Upper lobe of right lung (tissue), 1 donor: ENCODE measurements at regions not wholly inside any gene's neighbourhood (a gene's known extent, or its start where the extent isn't known, plus 50 kb on each side); places are given as distances from the start of the nearest gene placed in this dataset.

Experiments used
- ATAC-seq: fragments of 200-7000 bp; cut with Tn5 transposase; one replicate; pipeline ENCODE4 v1.9.1; 2020; ENCODE audit warnings: mild to moderate bottlenecking, moderate library complexity
- DNase-seq: peaks from one replicate; pipeline ENCODE4 v3.0.0-alpha.2; 2020
- H3K27ac ChIP-seq: fragments of 200-600 bp; one replicate; pipeline ENCODE4 v1.8.0; 2022
- H3K27me3 ChIP-seq: fragments of 200-600 bp; one replicate; pipeline ENCODE4 v1.8.0; 2022; ENCODE audit warnings: mild to moderate bottlenecking
- H3K36me3 ChIP-seq: fragments of 200-600 bp; one replicate; pipeline ENCODE4 v1.8.0; 2022
- H3K4me1 ChIP-seq: fragments of 200-600 bp; one replicate; pipeline ENCODE4 v1.8.0; 2022
- H3K4me3 ChIP-seq: fragments of 200-600 bp; one replicate; pipeline ENCODE4 v1.8.0; 2022; ENCODE audit warnings: mild to moderate bottlenecking
- H3K9me3 ChIP-seq: fragments of 200-600 bp; one replicate; pipeline ENCODE4 v1.8.0; 2022
- intact Hi-C: fragments of 100-400 bp; cut with DNase I; formaldehyde crosslinking; loops from one replicate; pipeline ENCODE4 v1.11.0; 2022
- TF ChIP-seq, protein P1 (sequence below): fragments of 200-600 bp; IDR thresholded peaks from one replicate; pipeline ENCODE4 v1.8.0; 2022; ENCODE audit warnings: antibody characterized with exemption
- donor health status: DM: no; HTN: yes; CAD: no; lungs with severe emphysema.

DNA sequence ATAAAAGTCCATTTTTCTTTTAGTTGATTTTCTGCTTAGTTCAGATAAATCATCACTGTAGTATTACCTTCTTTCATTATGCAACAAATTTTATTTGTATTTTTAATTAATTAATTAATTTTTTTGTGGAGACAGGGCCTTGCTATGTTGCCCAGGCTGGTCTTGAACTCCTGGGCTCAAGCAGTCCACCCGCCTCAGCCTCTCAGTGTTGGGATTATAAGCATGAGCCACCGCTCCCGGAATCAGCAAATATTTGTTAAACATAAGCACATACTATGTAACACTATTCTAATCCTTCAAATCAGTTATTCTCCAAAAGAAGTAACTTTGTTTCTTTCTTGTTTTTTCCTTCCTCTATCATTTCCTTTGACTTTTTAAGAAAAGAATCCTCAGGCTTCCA is 584.8 kb upstream of the ANKRD30A start:
- DNase-seq (no peak), ATAC-seq (no peak)
- H3K4me1 ChIP-seq, result peaks cover 4% of the 10 kb centered on the region
- no peak overlapping the region for H3K4me3 ChIP-seq
- TF ChIP-seq, protein P1, sequence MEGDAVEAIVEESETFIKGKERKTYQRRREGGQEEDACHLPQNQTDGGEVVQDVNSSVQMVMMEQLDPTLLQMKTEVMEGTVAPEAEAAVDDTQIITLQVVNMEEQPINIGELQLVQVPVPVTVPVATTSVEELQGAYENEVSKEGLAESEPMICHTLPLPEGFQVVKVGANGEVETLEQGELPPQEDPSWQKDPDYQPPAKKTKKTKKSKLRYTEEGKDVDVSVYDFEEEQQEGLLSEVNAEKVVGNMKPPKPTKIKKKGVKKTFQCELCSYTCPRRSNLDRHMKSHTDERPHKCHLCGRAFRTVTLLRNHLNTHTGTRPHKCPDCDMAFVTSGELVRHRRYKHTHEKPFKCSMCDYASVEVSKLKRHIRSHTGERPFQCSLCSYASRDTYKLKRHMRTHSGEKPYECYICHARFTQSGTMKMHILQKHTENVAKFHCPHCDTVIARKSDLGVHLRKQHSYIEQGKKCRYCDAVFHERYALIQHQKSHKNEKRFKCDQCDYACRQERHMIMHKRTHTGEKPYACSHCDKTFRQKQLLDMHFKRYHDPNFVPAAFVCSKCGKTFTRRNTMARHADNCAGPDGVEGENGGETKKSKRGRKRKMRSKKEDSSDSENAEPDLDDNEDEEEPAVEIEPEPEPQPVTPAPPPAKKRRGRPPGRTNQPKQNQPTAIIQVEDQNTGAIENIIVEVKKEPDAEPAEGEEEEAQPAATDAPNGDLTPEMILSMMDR, result no peak
- H3K36me3 ChIP-seq, result no peaks in the 10 kb centered on the region
- intact Hi-C loops, result no loop called here
- H3K27me3 ChIP-seq, result no peaks in the 10 kb centered on the region
- no peak overlapping the region for H3K27ac ChIP-seq
- H3K9me3 ChIP-seq, result no peaks in the 10 kb centered on the region

DNA sequence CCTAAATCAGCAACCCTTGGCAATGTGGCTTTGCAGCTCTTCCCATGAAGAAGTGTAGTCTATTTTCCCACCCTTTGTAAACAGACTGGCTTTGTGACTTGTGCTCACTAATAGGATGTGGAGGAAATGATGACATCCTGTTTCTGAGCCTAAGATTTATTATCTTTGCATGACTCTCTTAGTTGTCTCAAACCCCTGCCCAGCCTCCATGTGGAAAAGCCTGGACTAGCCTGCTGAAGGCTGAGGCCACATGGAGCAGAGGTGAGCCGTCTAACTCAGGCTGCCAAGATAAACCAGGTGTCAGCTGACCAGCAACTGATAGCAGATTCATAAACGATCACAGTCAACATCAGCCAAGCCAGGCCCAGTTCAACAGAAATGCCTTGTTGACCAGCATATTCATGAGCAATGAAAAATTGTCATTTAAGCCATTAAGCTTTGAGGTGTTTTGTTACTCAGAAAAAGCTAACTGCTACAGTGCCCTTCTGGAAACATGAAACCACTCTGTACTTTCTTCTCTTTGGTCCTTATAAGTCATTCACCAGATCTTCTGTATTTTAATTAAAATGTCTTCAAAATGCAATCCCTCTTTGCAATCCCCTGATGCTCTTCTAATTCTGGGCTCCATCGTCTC is 586.3 kb upstream of the ANKRD30A start:
- DNase-seq, result no peak
- Histone ChIP-seq H3K27me3 (no peaks in the 10 kb centered on the region), H3K9me3 (no peaks in the 10 kb centered on the region), H3K27ac (no peak overlapping the region), H3K4me3 (no peak overlapping the region), H3K36me3 (no peaks in the 10 kb centered on the region), H3K4me1 (peaks cover 4% of the 10 kb centered on the region)
- intact Hi-C loops, result no loop called here
- TF ChIP-seq, protein P1, result no peak
- peak; percentile 49 for ATAC-seq

DNA sequence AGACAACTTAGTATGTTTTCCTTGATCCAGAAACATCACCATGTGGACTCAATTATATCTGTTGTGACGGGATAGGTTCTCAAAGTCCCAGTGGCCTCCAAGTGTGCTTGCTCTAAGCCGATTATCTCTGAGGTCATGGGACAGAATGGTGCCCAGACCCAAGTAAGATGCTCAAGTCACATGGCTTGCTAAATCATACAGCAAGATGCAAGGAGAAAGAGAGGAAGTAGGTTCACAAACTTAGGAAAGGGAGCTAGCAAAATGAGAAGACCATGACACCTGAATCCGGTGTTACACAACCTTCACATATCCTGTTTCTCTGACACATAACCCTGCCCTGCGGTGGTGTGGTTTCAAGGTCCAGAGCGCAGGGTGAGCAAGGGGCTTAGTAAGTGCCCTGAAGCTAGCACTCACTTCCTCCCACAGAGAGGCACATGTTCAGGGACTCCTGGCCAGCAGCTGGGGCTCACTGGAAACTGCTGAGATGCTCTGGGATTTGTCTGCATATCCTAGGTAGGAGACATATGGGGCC is 590.9 kb upstream of the ANKRD30A start:
- TF ChIP-seq, protein P1, result no peak
- no peak for DNase-seq
- H3K9me3 ChIP-seq, result no peaks in the 10 kb centered on the region

DNA sequence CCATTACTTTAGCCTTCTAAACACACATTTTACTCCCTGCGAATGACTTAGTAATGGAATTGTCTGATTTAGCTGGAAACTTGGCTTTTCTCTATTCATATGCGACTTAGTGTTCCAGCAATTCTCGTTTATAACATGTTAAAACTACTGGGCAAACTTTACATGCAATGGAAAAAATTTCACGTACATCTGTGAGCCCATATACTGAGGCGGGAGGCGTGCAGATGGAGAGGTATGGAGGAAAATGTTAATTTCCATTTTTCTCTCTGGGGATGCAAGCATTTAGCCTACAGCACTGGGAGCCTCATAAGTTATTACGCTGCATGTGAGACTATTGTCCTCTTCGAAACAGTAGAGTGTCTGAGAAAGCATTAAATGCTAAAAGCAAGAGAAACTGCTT is 591.5 kb upstream of the ANKRD30A start:
- H3K27ac ChIP-seq, result no peak overlapping the region
- peaks cover 4% of the 10 kb centered on the region for H3K4me1 ChIP-seq
- no peaks in the 10 kb centered on the region for H3K9me3 ChIP-seq
- DNase-seq (no peak), ATAC-seq (no peak)
- no peak overlapping the region for H3K4me3 ChIP-seq
- no peaks in the 10 kb centered on the region for H3K36me3 ChIP-seq
- intact Hi-C loops, result no loop called here
- H3K27me3 ChIP-seq, result no peaks in the 10 kb centered on the region
- TF ChIP-seq, protein P1, result no peak

More for the DNA sequence above, 590.9 kb upstream of the ANKRD30A start:
- no peak overlapping the region for H3K27ac ChIP-seq
- ATAC-seq, result peak; percentile 37
- peaks cover 4% of the 10 kb centered on the region for H3K4me1 ChIP-seq
- no peak overlapping the region for H3K4me3 ChIP-seq
- intact Hi-C loops, result no loop called here
- H3K36me3 ChIP-seq, result no peaks in the 10 kb centered on the region
- H3K27me3 ChIP-seq, result no peaks in the 10 kb centered on the region

DNA sequence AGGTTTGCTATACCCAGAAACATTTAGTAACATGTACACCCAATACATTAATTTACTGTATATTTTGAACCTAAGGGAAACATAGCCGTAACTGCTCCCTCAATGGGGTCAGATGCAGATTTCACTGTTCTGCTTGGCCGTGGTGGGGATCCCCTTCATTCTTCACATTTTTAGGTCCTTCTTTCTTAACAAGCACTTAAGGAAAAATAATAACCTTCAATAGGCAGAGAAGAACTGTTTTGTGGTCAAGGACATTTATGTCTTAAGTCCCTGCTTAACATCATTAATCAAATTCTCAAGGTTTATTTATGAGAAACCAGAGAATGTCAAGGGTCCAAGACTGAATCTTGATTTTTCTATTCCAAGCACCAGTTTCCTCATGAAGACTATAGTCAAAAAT is 592.1 kb upstream of the ANKRD30A start:
- ATAC-seq, result no peak
- H3K27ac ChIP-seq, result no peak overlapping the region
- no peaks in the 10 kb centered on the region for H3K36me3 ChIP-seq
- intact Hi-C loops, result no loop called here
- H3K4me1 ChIP-seq, result no peaks in the 10 kb centered on the region
- H3K9me3 ChIP-seq, result peaks cover 5% of the 10 kb centered on the region
- H3K27me3 ChIP-seq, result no peaks in the 10 kb centered on the region
- TF ChIP-seq, protein P1, result no peak
- H3K4me3 ChIP-seq, result no peak overlapping the region
- no peak for DNase-seq
